Stimulated activated CD8-positive, alpha-beta memory T cell treated with anti-CD3 and anti-CD28 coated beads, Interleukin-15, amount 100 ng/mL, for 1 hour (primary cell): ENCODE measurements at regions not wholly inside any gene's neighbourhood (a gene's known extent, or its start where the extent isn't known, plus 50 kb on each side); places are given as distances from the start of the nearest gene placed in this dataset.

ENCODE experiments used
- DNase-seq: peaks from one replicate; pipeline ENCODE4 v3.0.0-alpha.2; 2020; ENCODE audit warnings: low read depth

DNA sequence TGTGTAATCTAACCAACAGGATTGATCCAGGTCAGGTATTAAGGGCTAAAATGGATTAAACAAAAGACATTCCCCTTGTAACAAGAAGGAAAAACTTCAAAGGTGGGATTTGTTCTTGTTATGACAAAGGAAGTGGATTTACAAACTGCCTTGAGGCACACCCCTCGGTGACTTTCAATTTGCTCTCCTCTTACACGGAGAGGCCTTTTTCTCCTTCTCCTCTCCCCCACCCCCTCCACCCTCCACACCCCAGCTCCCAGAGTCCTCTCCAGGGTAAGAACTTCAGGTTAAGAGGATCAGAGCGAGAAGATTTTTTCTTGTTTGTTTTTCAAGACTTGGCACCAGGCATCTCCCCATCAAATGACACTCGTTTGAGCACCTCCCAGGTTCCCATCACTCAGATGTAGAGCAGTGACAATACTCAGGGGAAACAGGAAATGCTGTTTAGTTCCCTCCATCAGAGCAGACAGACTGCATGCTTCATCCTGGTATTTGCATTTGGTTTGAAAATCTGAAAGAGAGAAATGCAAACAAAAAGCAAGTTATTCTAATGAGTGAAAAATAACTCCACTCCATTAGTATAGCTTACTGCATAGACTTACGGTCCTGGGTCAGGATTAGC, 77.6 kb upstream of the TMEM260 start:
- no peak for DNase-seq

DNA sequence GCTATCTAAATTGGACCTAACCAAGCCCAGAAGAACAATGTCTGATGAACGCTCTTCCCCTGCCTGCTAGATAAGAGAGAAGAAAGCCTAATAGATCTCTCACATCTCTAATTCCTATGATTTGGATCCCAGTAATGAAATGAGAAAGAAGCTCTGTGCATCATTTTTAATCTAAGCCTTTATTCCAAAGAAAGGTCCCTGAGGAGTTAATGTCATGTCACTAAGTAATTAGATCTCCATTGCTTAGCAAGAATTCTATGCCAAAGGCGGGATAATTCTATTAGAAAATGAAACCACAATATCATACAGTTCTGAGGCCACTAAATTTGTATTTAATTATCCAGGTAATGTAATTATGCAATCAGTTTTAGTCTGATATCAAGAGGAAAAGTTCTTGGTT, 74.2 kb upstream of the TMEM260 start:
- no peak for DNase-seq

- no peak for DNase-seq
These were observed 67.1 kb upstream of the TMEM260 start for GRCh38 chr14:56512521-56512920.

GRCh38 chr14:56514663-56515371, 64.8 kb upstream of the TMEM260 start:
- no peak for DNase-seq

DNA sequence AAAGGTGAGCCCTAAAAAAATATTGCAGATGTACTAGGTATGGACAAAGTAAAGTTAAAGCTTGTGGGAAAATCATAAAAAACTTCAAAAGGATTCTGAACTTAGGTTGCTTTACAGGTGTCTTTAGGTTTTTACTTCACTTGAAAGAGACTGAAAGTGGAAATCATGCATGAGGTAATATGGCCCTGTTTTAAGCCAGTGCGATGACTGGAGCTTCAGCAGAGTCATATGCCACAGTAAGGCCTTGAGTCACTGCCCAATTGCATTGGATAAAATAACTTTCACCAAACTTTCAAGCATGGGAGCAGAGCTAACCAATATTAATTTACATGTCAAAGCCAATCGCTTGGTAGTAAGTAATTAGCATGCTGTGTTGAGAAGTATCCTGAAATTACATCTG, 63.9 kb upstream of the TMEM260 start:
- no peak for DNase-seq

DNA sequence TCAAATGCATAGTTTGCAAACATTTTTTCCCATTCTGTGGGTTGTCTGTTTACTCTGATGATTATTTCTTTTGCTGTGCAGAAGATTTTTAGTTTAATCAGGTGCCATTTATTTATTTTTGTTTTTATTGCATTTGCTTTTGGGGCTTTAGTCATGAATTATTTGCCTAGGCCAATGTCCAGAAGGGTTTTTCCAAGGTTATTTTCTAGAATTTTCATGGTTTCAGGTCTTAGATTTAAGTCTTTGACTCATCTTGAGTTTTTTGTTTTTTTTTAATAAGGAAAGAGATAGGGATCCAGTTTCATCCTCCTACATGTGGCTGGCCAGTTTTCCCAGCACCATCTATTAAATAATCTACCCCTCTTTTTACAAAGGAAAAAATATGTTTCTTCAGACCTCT, 57.2 kb upstream of the TMEM260 start:
- no peak for DNase-seq

- no peak for DNase-seq
These were observed 54.5 kb upstream of the TMEM260 start for GRCh38 chr14:56524971-56525677.

DNA sequence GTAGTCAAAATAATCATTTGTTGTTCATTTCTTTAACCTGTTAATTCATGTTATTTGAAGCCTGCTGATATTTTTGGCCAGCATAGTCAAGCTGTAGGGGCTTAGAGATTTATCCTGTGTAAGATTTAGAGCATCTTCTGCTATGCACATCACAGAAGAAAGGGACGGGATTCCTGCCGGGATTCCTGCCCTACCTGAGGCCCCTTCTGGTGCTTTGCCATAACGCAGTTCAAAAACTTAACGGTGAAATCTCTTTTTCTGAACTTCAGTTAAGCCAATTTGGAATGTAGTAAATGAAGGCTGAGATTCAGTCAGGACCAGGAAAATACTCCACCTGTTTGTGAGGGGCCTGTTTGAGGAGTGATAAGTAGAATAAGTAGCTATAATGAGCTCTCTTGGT, 50.7 kb upstream of the TMEM260 start:
- DNase-seq = no peak
